NCI-H345 treated with DMSO at 0.1 percent for 48 hours (cell line): ENCODE measurements at regions not wholly inside any gene's neighbourhood (a gene's known extent, or its start where the extent isn't known, plus 50 kb on each side); places are given as distances from the start of the nearest gene placed in this dataset.
A peak's percentile ranks its signal among the peaks of the same experiment; 100 is the strongest.
"Not testable (repeated sequence)": the region's sequence is repeated elsewhere in the genome, so short reads cannot be mapped to it uniquely, and the experiment has no call there.

Source experiments
- DNase-seq: peaks from one replicate; lab custom pipeline; 2025; ENCODE audit not compliant: unreplicated experiment; lab: John Stamatoyannopoulos, UW

GRCh38 chr14:25887251-25887878, 710.5 kb downstream of the NOVA1 start:
- no peak for DNase-seq

GRCh38 chr14:25884657-25885056, 713.2 kb downstream of the NOVA1 start:
- no peak for DNase-seq

GRCh38 chr14:25882899-25883298, 714.9 kb downstream of the NOVA1 start:
- no peak for DNase-seq

- no peak for DNase-seq
Observed at GRCh38 chr14:25875475-25875874, 722.4 kb downstream of the NOVA1 start.

- no peak for DNase-seq
Observed at GRCh38 chr14:25869854-25870253, 728.0 kb downstream of the NOVA1 start.

- DNase-seq, result no peak
Observed at GRCh38 chr14:25868521-25869314, 729.1 kb downstream of the NOVA1 start.

- no peak for DNase-seq
Observed at GRCh38 chr14:25861406-25861805, 736.4 kb downstream of the NOVA1 start.

- DNase-seq, result no peak
Observed at GRCh38 chr14:25848601-25849000, 749.2 kb downstream of the NOVA1 start.

GRCh38 chr14:25846246-25846645, 751.6 kb downstream of the NOVA1 start:
- no peak for DNase-seq

- DNase-seq, result no peak
Observed at GRCh38 chr14:25843481-25844470, 754.1 kb downstream of the NOVA1 start.

GRCh38 chr14:25841226-25841625, 756.6 kb downstream of the NOVA1 start:
- no peak for DNase-seq

GRCh38 chr14:25837551-25837965, 760.3 kb downstream of the NOVA1 start:
- DNase-seq, result no peak

- DNase-seq, result no peak
Observed at GRCh38 chr14:25836636-25837035, 761.2 kb downstream of the NOVA1 start.

GRCh38 chr14:25833341-25834126, 764.3 kb downstream of the NOVA1 start:
- DNase-seq, result peak; percentile 38

GRCh38 chr14:25832585-25832984, 765.2 kb downstream of the NOVA1 start:
- DNase-seq, result no peak

- DNase-seq, result no peak
Observed at GRCh38 chr14:25828562-25828961, 769.3 kb downstream of the NOVA1 start.

GRCh38 chr14:25826105-25826504, 771.7 kb downstream of the NOVA1 start:
- no peak for DNase-seq

GRCh38 chr14:25820368-25820767, 770.4 kb upstream of the STXBP6 start:
- DNase-seq, result no peak

GRCh38 chr14:25814622-25815021, 764.7 kb upstream of the STXBP6 start:
- DNase-seq, result not testable (repeated sequence)

- no peak for DNase-seq
Observed at GRCh38 chr14:25803386-25804018, 753.6 kb upstream of the STXBP6 start.
